GM15510 (cell line): ENCODE measurements at regions not wholly inside any gene's neighbourhood (a gene's known extent, or its start where the extent isn't known, plus 50 kb on each side); places are given as distances from the start of the nearest gene placed in this dataset.

Experiments
- POLR2A ChIP-seq: IDR thresholded peaks from 3 replicates; pipeline ENCODE4 v1.6.1; 2011; ENCODE audit warnings: borderline replicate concordance; ENCODE audit not compliant: insufficient read length; ENCODE audit errors: extremely low read depth

DNA sequence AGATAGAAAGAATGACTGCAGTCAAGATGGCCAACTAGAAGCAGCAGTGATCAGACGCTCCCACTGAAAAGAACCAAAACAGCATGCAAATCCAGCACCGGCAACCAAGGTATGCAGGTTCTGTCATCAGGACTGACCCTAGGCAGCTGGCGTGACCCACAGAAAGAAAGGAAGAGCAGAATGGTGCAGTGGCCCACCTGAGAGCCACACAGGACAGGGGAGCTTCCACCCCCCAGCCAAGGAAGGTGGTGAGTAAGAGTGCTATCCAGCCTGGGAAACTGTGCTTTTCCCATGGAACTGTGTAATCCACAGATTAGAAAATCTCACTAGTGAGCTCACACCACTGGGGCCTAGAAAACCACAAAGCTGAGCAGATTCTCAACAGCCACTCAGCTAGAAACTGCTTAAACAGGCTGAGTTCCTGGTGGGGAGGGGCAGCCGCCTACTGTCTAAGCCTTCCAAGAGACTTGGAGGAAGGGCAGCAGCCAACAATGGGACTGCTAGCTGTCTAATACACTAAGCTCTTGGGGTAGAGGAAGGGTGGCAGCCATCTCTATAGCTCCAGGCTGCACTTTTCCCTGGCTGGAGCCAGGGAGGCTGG, 127.9 kb downstream of the EVA1A start:
- TF ChIP-seq POLR2A = peak; percentile 22

DNA sequence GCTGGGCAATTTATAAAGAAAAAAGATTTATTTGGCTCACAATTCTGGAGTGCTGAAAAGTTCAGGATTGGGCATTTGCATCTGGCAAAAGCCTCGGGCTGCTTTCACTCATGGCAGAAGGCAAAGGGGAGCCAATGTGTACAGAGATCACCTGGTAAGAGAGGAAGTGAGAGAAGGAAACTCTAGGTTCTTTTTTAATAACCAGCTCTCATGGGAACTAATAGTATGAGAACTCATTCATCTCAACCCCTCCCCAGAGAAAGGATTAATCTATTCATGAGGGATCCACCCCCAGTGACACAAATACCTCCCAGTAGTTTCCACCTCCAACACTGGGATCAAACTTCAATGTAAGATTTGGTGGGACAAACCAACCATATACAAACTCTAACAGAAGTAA, 129.0 kb downstream of the EVA1A start:
- TF ChIP-seq POLR2A = no peak

DNA sequence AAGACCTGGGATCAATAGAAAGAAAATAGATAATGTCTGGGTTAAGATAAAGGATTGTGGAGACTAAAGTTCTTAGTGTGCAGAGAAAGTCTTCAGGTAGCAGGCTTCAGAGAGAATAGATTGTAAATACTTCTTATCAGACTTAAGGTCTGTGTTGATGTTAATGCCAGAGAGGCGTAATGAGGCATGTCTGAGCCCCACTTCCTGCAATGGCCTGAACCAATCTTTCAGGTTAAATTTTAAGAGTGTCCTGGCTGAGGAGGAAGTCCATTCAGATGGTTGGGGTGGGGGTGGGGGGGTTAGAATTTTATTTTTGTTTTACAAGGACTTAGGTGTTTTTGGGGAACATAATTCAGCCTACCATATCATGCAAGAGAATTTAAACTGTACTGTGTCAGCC, 129.5 kb downstream of the EVA1A start:
- TF ChIP-seq POLR2A = no peak

DNA sequence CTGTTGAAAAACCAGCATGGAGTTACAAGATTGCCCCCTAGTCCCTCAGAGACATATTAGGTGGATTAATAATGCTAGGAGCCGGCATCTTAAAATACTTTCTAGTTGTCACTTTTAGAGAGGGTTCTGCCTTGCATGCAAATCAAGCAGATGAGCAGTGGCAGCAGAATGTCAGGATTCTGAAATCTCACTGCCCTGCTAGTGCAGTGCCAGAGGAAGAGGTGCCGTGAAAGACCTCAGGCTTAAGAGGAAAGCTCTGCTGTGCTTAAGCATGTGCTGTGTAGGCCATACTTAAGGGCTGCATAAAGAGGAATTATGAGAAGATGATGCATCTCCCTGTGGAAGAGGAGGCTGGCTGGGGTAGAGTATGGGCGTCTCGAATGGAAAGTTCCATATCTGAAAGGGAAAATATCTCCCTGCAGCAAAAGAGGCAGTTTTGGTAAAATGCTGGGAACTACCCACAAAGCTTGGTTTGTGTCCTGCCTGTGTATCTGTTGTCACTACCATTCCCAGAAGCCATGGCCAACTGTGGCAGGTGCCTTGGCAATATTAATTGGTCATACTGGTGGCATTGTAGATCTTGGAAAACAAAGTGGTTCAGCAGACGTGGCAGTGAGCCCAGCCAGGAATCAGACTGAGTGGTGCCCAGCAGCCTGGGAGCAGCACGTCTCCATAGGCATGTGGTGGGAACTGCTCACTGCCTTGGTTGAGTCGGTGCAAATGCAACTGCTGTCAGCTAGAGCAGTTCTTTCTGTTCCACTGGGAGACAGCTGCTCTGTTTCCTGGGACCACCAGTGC, 131.9 kb downstream of the EVA1A start:
- TF ChIP-seq POLR2A = peak; percentile 16

DNA sequence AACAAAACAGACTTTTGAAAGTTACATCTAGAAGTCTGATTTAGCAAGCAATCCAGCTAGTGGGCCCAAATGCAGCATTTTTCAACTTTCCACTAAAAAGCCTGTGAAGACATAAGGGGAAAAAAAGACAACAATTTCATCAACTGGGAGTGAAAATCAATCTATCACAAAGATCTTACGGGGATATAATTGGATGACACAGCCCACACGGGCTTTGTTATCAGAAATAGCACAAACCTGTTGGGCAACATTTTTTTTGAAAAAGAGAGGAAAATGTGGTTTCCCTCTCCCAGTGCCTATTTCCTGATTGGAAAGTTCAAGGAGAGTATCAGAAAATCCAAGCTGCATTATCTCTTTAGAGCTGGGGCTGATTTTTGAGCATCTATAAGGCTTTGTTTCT, 132.7 kb downstream of the EVA1A start:
- TF ChIP-seq POLR2A = no peak

DNA sequence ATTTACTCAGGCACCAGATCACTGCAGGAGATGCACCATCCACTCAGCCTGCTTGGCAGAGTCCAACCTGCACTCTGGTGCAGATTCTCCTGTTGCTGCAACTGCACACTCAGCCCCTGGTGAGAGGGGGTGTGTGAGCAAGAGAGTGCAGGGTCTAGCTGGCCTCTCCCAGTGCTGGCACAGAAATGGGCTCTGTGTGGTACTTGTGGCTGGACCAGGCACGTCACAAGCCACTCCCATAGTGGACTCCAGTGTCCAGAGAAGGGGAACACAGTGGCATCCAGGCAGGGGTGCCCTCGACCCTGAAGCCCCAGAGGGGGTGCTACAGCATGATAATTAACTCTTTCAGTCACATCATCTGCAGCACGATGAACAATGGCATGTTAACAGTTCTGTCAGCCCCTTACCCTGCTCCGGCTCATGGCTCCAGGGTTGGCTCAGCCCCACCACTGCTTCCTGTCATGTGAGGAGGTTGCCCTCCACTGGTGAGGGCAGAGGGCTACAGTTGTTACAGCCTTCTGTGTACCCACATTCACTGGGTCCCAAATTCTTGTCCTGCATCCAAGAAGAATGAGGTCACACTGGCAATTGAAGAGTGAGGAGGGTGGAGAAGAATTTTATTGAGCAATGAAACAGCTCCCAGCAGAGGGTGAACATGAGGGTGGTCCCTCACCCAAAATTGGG, 135.7 kb downstream of the EVA1A start:
- TF ChIP-seq POLR2A = no peak

DNA sequence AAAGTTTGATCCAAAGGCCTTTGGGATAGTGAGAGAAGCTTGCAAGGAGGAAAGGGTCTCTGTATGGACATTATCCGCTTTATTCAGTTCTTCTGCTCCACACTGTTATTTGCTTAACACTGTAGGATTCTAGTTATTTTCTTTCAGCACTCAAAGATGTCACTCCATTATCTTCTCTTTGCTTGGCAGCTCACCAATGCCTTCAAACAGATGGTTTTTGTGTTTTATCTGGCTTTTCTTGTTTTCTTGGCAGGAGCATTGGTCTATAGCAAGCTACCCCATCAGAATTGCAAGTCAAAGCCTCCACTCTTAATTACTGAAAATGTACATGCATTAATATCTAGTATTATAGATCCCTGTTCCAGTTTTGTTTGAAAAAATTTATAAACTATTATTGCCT, 138.8 kb downstream of the EVA1A start:
- no peak for TF ChIP-seq POLR2A

DNA sequence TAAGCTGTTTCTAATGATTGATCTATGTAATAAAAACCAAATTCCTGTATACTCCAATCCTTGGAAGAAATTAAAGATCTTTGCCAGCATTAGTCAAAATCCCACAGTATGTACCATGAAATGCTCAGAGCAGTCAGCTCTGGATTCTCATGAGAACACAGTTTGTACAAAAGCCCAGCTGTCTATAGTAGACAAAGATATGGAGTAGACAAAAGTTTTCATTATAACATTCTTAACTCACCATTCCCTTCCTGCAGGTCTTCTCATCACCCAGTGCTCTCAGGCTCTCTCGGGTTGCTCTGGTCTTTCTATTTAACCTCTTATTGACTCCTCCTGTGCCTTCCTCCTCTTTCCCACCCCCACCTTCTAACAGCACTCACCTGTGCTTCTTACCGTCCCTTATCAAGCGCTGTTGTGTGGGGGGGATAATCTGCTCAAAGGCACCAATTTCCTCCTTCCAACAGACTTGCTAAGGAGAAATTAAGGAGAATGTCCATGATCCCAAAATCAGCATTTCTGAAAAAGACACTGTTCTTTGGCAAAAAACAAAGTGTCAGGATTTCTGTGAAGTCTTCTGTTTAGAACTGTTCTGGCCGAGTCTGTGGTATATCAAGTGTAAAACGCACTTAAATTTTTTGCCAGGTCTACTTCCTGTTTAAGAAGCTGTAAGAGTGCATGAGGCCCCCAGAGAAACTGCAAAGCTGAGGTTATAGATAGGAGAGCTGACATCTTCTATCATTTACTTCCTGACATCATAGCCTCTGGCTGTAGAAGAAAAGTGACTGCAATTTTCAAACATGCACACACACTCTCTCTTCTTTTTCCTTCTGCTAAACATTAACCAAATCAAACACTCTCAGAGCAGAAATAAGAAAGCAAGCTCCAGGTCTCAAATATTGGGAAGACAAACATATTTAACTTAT, 144.1 kb downstream of the EVA1A start:
- TF ChIP-seq POLR2A = no peak

DNA sequence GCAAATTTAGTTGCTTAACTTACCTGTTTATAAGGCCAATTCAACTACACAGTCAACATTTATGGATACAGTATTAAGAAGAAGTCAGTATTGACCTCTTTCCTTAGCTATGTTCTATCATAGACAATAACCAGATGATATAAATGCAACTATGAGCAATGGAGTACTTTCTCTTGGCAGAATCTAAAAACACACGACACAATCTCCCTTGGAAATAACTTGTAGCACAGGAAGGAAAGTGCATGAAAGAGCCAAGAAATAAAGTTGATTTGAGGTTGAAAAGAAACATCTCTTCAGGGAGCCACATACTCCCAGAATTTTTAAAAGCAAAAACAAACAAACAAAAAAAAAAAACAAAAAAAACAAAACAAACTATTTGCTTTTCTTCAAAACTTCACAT, 145.0 kb downstream of the EVA1A start:
- TF ChIP-seq POLR2A = no peak

DNA sequence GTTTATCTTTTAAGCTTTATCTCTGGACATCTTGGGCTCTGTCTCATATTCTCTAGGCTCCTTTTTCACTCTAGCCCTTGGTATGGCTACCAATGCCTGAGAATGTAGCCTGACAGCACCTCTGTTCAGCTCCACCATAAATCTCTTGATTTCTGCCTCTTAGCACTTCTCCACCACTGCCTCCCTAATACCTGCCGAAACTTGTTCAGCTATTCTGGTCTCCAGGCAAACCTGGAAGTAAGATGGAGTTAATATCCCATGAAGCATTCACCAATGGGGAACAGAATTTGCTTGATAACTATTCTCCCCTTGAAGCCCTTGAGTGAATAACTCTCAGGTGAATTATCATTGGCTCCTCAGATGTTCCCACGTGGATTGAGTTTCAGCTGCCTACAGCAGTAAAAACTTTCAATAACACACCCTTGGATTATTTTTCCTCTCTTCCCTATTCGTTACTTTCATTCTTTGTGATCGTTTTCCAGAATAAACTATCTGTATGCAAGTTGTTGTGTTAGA, 145.6 kb downstream of the EVA1A start:
- no peak for TF ChIP-seq POLR2A

DNA sequence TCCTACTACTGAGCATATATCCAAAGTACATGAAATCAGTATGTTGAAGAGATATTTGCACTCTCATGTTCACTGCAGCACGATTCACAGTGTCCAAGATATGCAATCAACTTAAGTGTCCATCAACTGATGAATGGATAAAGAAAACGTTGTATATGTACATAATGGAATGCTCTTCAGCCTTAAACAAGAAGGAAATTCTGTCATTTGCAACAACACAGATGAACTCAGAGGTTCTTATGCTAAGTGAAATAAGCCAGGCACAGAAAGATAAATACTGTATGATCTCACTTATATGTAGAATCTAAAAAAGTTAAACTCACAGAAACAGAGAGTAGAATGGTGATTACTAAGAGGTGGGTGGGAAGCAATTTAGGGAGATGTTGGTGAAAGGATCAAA, 149.2 kb downstream of the EVA1A start:
- no peak for TF ChIP-seq POLR2A

DNA sequence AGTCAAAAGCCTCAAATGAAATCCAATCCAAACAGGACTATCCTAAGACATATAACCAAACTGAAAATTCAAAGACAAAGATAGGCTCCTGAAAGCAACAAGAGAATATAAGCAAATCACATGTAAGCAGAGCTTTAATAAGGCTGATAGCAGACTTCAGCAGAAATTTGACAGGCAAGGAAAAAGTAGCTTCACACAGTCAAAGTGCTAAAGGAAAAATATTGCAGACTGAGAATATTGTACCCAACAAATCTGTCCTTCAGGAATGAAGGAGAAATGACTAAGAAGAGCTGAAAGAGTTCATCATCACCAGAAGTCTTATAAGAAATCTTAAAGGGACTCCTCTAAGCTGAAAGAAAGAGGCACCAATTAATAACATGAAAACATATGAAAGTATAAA, 150.0 kb downstream of the EVA1A start:
- TF ChIP-seq POLR2A = no peak

DNA sequence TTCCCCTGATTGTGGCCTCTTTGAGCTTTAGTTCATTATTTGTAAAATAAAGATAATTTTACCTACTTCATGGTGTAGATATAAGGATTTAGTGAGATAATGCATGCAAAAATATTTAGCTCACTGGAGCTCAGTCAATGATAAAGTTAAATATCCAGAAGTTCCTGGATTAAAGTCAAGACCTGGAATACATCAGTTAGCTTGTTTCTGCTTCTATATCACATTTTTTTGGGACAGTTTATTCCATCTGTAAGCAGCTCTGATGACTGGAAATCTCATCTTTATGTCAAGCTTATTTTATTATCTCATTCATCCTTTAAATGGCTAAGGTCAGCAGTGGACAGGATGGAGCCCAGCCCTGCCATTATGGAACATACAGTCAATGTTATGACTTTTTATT, 152.0 kb downstream of the EVA1A start:
- TF ChIP-seq POLR2A = no peak

DNA sequence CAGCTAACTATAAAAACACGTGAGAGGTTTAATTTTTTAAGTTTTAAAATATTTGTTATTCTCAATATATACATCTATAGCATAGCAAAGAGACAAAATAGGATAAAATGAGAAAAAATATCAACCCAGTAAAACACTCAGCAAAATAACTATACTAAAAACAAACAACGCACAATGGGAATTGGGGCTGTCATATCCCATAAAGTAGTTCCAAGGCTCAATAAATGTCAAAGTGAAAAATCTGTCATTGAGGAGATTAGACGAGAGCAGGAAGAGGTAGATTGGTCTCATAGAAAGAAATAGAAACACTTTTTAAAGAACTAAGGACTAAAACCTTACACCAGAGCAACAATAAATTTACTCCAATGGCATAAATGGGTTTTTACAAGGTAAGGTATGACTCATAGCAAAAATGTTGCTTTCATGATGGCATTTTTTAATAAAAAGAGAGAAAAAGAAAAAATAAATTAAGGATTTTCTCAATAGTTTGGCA, 153.7 kb downstream of the EVA1A start:
- TF ChIP-seq POLR2A = no peak
